MM.1S (cell line): ENCODE measurements at regions not wholly inside any gene's neighbourhood (a gene's known extent, or its start where the extent isn't known, plus 50 kb on each side); places are given as distances from the start of the nearest gene placed in this dataset.
"Not testable (repeated sequence)": the region's sequence is repeated elsewhere in the genome, so short reads cannot be mapped to it uniquely, and the experiment has no call there.

Source experiments
- EZH2 ChIP-seq: fragments of 300-600 bp; sonication (generic); optimal IDR thresholded peaks from 2 replicates; pipeline ENCODE3; 2017; ENCODE audit warnings: low read depth, mild to moderate bottlenecking, antibody characterized with exemption, low read length, mixed read lengths
- TF ChIP-seq, protein P1 (sequence below): fragments of 300-600 bp; sonication (generic); IDR thresholded peaks from 2 replicates; pipeline ENCODE4 v1.5.1; 2016; ENCODE audit warnings: antibody characterized with exemption, low read length, mixed read lengths

GRCh38 chr11:100607761-100608160 lies 79.3 kb upstream of the ARHGAP42 start:
- TF ChIP-seq, protein P1, sequence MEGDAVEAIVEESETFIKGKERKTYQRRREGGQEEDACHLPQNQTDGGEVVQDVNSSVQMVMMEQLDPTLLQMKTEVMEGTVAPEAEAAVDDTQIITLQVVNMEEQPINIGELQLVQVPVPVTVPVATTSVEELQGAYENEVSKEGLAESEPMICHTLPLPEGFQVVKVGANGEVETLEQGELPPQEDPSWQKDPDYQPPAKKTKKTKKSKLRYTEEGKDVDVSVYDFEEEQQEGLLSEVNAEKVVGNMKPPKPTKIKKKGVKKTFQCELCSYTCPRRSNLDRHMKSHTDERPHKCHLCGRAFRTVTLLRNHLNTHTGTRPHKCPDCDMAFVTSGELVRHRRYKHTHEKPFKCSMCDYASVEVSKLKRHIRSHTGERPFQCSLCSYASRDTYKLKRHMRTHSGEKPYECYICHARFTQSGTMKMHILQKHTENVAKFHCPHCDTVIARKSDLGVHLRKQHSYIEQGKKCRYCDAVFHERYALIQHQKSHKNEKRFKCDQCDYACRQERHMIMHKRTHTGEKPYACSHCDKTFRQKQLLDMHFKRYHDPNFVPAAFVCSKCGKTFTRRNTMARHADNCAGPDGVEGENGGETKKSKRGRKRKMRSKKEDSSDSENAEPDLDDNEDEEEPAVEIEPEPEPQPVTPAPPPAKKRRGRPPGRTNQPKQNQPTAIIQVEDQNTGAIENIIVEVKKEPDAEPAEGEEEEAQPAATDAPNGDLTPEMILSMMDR = not testable (repeated sequence)
- TF ChIP-seq EZH2 = not testable (repeated sequence)
